PC-9 (cell line): ENCODE measurements at regions not wholly inside any gene's neighbourhood (a gene's known extent, or its start where the extent isn't known, plus 50 kb on each side); places are given as distances from the start of the nearest gene placed in this dataset.

Experiments
- EZH2 ChIP-seq: fragments of 200-600 bp; sonication (generic); IDR thresholded peaks from 2 replicates; pipeline ENCODE4 v1.8.0; 2017; ENCODE audit warnings: antibody characterized with exemption, low read depth
- TF ChIP-seq, protein P1 (sequence below): fragments of 200-600 bp; sonication (generic); conservative IDR thresholded peaks from 2 replicates; pipeline ENCODE4 v1.6.1; 2017; ENCODE audit warnings: mixed run types, antibody characterized with exemption, mild to moderate bottlenecking, moderate library complexity

DNA sequence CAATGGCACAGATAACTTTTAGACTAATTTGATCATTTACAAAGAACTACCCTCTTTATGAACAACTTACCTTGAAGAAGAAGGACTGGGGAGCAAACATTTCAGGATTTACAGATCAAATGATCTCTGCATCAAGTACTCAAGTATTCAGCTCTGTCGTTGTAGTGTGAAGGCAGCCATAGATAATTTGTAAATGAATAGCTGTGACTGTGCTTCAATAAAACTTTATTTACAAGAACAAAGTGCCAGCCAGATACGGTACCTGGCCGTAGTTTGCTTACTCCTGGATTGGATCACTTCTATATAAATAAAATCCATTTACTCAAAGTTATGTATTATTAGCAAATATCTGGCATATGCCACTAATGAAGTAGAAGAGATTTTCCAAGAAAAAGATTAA, 388.2 kb upstream of the SEMA3A start:
- TF ChIP-seq, protein P1, sequence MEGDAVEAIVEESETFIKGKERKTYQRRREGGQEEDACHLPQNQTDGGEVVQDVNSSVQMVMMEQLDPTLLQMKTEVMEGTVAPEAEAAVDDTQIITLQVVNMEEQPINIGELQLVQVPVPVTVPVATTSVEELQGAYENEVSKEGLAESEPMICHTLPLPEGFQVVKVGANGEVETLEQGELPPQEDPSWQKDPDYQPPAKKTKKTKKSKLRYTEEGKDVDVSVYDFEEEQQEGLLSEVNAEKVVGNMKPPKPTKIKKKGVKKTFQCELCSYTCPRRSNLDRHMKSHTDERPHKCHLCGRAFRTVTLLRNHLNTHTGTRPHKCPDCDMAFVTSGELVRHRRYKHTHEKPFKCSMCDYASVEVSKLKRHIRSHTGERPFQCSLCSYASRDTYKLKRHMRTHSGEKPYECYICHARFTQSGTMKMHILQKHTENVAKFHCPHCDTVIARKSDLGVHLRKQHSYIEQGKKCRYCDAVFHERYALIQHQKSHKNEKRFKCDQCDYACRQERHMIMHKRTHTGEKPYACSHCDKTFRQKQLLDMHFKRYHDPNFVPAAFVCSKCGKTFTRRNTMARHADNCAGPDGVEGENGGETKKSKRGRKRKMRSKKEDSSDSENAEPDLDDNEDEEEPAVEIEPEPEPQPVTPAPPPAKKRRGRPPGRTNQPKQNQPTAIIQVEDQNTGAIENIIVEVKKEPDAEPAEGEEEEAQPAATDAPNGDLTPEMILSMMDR = no peak
- TF ChIP-seq EZH2 = no peak
